GM12878 (cell line): ENCODE measurements at regions not wholly inside any gene's neighbourhood (a gene's known extent, or its start where the extent isn't known, plus 50 kb on each side); places are given as distances from the start of the nearest gene placed in this dataset.

Source experiments
- ATF2 ChIP-seq: IDR thresholded peaks from 2 replicates; pipeline ENCODE4 v1.6.1; 2012; ENCODE audit warnings: low read length, inconsistent platforms
- BCL11A ChIP-seq: IDR thresholded peaks from 2 replicates; pipeline ENCODE4 v1.6.1; 2011; ENCODE audit warnings: low read depth, low read length
- CHD1 ChIP-seq: IDR thresholded peaks from 2 replicates; pipeline ENCODE4 v1.6.1; 2012; ENCODE audit warnings: low read depth, low read length, improper control_type of control experiment
- CHD2 ChIP-seq: IDR thresholded peaks from 2 replicates; pipeline ENCODE4 v1.6.1; 2011; ENCODE audit warnings: low read depth, low read length, improper control_type of control experiment, borderline replicate concordance
- CTCF ChIP-seq, 3 experiments: IDR thresholded peaks in 2 of 3; conservative IDR thresholded peaks in 1 of 3; 2 replicates each; pipeline ENCODE4 v1.5.1; 2011; ENCODE audit warnings: low read depth in 3 of 3, low read length in 3 of 3, mild to moderate bottlenecking in 3 of 3, control low read depth in 2 of 3, moderate library complexity in 2 of 3, inconsistent platforms in 1 of 3, mixed read lengths in 1 of 3; ENCODE audit not compliant: control insufficient read depth in 2 of 3, insufficient read depth in 1 of 3; ENCODE audit errors: extremely low read depth in 1 of 3
- EP300 ChIP-seq, 2 experiments: fragments of 150-350 bp in 1 of 2; IDR thresholded peaks; 2 replicates each; pipeline ENCODE4 v1.6.1; 2011 to 2012; ENCODE audit warnings: low read depth in 2 of 2, low read length in 2 of 2, borderline replicate concordance in 1 of 2, improper control_type of control experiment in 1 of 2, inconsistent platforms in 1 of 2; ENCODE audit not compliant: control insufficient read depth in 1 of 2
- GABPA ChIP-seq: IDR thresholded peaks from 2 replicates; pipeline ENCODE4 v1.6.1; 2014; ENCODE audit warnings: antibody characterized with exemption, low read depth, mild to moderate bottlenecking, inconsistent platforms
- IKZF1 ChIP-seq: fragments of 450-650 bp; conservative IDR thresholded peaks from 2 replicates; pipeline ENCODE4 v1.6.1; 2017; ENCODE audit warnings: antibody characterized with exemption, mild to moderate bottlenecking
- MAX ChIP-seq: IDR thresholded peaks from 2 replicates; pipeline ENCODE4 v1.6.1; 2012; ENCODE audit warnings: low read depth, low read length, improper control_type of control experiment
- MXI1 ChIP-seq: fragments of 150-350 bp; IDR thresholded peaks from 2 replicates; pipeline ENCODE4 v1.6.1; 2011; ENCODE audit warnings: low read depth, mild to moderate bottlenecking, inconsistent platforms, low read length, improper control_type of control experiment
- NRF1 ChIP-seq: conservative IDR thresholded peaks from 2 replicates; pipeline ENCODE4 v1.6.1; 2011; ENCODE audit warnings: mild to moderate bottlenecking, low read depth, low read length, improper control_type of control experiment
- REST ChIP-seq: IDR thresholded peaks from 2 replicates; pipeline ENCODE4 v1.6.1; 2012; ENCODE audit warnings: mild to moderate bottlenecking, low read depth, low read length
- USF1 ChIP-seq: IDR thresholded peaks from 2 replicates; pipeline ENCODE4 v1.6.1; 2011; ENCODE audit warnings: borderline replicate concordance, low read depth, mild to moderate bottlenecking, moderate library complexity, mixed read lengths, low read length; ENCODE audit not compliant: insufficient read depth; ENCODE audit errors: extremely low read length
- ZNF687 ChIP-seq: fragments of 450-650 bp; IDR thresholded peaks from 2 replicates; pipeline ENCODE4 v1.6.1; 2017; ENCODE audit warnings: mild to moderate bottlenecking, moderate library complexity

- TF ChIP-seq REST (no peak), NRF1 (no peak), CHD2 (no peak), MAX (no peak), MXI1 (no peak), BCL11A (no peak), ATF2 (no peak), USF1 (no peak), GABPA (no peak), ZNF687 (no peak), CTCF (IDR thresholded peaks at IDR 0.05 in 2 of 3, conservative IDR thresholded peaks at IDR 0.05 in 1 of 3; ENCODE audit: control insufficient read depth in 2 of 3, extremely low read depth in 1 of 3, insufficient read depth in 1 of 3, low read depth in 3 of 3, low read length in 3 of 3) (no peak), IKZF1 (no peak), CHD1 (no peak), EP300 (IDR thresholded peaks at IDR 0.05; ENCODE audit: borderline replicate concordance in 1 of 2, control insufficient read depth in 1 of 2, low read depth in 2 of 2, low read length in 2 of 2) (no peak)
Measured at GRCh38 chr2:12119841-12120240, 373.4 kb downstream of the LPIN1 start.
